ENCODE measurements at regions not wholly inside any gene's neighbourhood (a gene's known extent, or its start where the extent isn't known, plus 50 kb on each side); places are given as distances from the start of the nearest gene placed in this dataset.
"Not testable (repeated sequence)": the region's sequence is repeated elsewhere in the genome, so short reads cannot be mapped to it uniquely, and the experiment has no call there.

- in situ Hi-C loops (cut with HindIII; ENCODE audit: low sequenced_read_pairs) = no loop called here
- DNase-seq (ENCODE audit: low spot score) = peak; percentile 70
Measured at GRCh38 chr15:77944002-77944867, 133.3 kb downstream of the TBC1D2B start.

GRCh38 chr15:77942611-77943211, 134.8 kb downstream of the TBC1D2B start:
- in situ Hi-C loops (cut with HindIII; ENCODE audit: low sequenced_read_pairs) = no loop called here
- DNase-seq (ENCODE audit: low spot score) = no peak

- DNase-seq (ENCODE audit: low spot score); in situ Hi-C loops (cut with HindIII; ENCODE audit: low sequenced_read_pairs): not testable (repeated sequence)
Measured at GRCh38 chr15:77941090-77941827, 136.3 kb downstream of the TBC1D2B start.

- in situ Hi-C loops (cut with HindIII; ENCODE audit: low sequenced_read_pairs) = no loop called here
Measured at GRCh38 chr15:77940381-77940947, 137.0 kb downstream of the TBC1D2B start.

GRCh38 chr15:77939851-77940250, 137.7 kb downstream of the TBC1D2B start:
- DNase-seq (ENCODE audit: low spot score) = no peak
- in situ Hi-C loops (cut with HindIII; ENCODE audit: low sequenced_read_pairs) = no loop called here

More at GRCh38 chr15:77940381-77940947, 137.0 kb downstream of the TBC1D2B start:
- DNase-seq (ENCODE audit: low spot score) = no peak

GRCh38 chr15:77939026-77939425, 138.5 kb downstream of the TBC1D2B start:
- in situ Hi-C loops (cut with HindIII; ENCODE audit: low sequenced_read_pairs); DNase-seq (ENCODE audit: low spot score): not testable (repeated sequence)

- in situ Hi-C loops (cut with HindIII; ENCODE audit: low sequenced_read_pairs); DNase-seq (ENCODE audit: low spot score): not testable (repeated sequence)
Measured at GRCh38 chr15:77938546-77938945, 139.0 kb downstream of the TBC1D2B start.

- DNase-seq (ENCODE audit: low spot score); in situ Hi-C loops (cut with HindIII; ENCODE audit: low sequenced_read_pairs): not testable (repeated sequence)
Measured at GRCh38 chr15:77936567-77936966, 140.9 kb downstream of the TBC1D2B start.

GRCh38 chr15:77934516-77934915, 143.0 kb downstream of the TBC1D2B start:
- in situ Hi-C loops (cut with HindIII; ENCODE audit: low sequenced_read_pairs) = not testable (repeated sequence)

GRCh38 chr15:77930907-77931306, 146.6 kb downstream of the TBC1D2B start:
- DNase-seq (ENCODE audit: low spot score); in situ Hi-C loops (cut with HindIII; ENCODE audit: low sequenced_read_pairs): not testable (repeated sequence)

More at GRCh38 chr15:77934516-77934915, 143.0 kb downstream of the TBC1D2B start:
- DNase-seq (ENCODE audit: low spot score) = not testable (repeated sequence)

GRCh38 chr15:77930490-77930889, 147.0 kb downstream of the TBC1D2B start:
- DNase-seq (ENCODE audit: low spot score); in situ Hi-C loops (cut with HindIII; ENCODE audit: low sequenced_read_pairs): not testable (repeated sequence)

GRCh38 chr15:77926789-77927188, 150.7 kb downstream of the TBC1D2B start:
- DNase-seq (ENCODE audit: low spot score); in situ Hi-C loops (cut with HindIII; ENCODE audit: low sequenced_read_pairs): not testable (repeated sequence)

GRCh38 chr15:77926296-77926695, 151.2 kb downstream of the TBC1D2B start:
- DNase-seq (ENCODE audit: low spot score) = not testable (repeated sequence)

GRCh38 chr15:77925101-77925500, 152.4 kb downstream of the TBC1D2B start:
- in situ Hi-C loops (cut with HindIII; ENCODE audit: low sequenced_read_pairs); DNase-seq (ENCODE audit: low spot score): not testable (repeated sequence)

More at GRCh38 chr15:77926296-77926695, 151.2 kb downstream of the TBC1D2B start:
- in situ Hi-C loops (cut with HindIII; ENCODE audit: low sequenced_read_pairs) = not testable (repeated sequence)

GRCh38 chr15:77921664-77922063, 155.8 kb downstream of the TBC1D2B start:
- DNase-seq (ENCODE audit: low spot score) = no peak

GRCh38 chr15:77916966-77917635, 160.4 kb downstream of the TBC1D2B start:
- in situ Hi-C loops (cut with HindIII; ENCODE audit: low sequenced_read_pairs); DNase-seq (ENCODE audit: low spot score): not testable (repeated sequence)

More at GRCh38 chr15:77921664-77922063, 155.8 kb downstream of the TBC1D2B start:
- in situ Hi-C loops (cut with HindIII; ENCODE audit: low sequenced_read_pairs) = no loop called here

- in situ Hi-C loops (cut with HindIII; ENCODE audit: low sequenced_read_pairs); DNase-seq (ENCODE audit: low spot score): not testable (repeated sequence)
Measured at GRCh38 chr15:77915961-77916330, 161.6 kb downstream of the TBC1D2B start.

GRCh38 chr15:77915261-77915960, 162.1 kb downstream of the TBC1D2B start:
- DNase-seq (ENCODE audit: low spot score) = peak; percentile 90
- in situ Hi-C loops (cut with HindIII; ENCODE audit: low sequenced_read_pairs) = no loop called here

Data from G401 (cell line).